ENCODE measurements at regions not wholly inside any gene's neighbourhood (a gene's known extent, or its start where the extent isn't known, plus 50 kb on each side); places are given as distances from the start of the nearest gene placed in this dataset.

DNA sequence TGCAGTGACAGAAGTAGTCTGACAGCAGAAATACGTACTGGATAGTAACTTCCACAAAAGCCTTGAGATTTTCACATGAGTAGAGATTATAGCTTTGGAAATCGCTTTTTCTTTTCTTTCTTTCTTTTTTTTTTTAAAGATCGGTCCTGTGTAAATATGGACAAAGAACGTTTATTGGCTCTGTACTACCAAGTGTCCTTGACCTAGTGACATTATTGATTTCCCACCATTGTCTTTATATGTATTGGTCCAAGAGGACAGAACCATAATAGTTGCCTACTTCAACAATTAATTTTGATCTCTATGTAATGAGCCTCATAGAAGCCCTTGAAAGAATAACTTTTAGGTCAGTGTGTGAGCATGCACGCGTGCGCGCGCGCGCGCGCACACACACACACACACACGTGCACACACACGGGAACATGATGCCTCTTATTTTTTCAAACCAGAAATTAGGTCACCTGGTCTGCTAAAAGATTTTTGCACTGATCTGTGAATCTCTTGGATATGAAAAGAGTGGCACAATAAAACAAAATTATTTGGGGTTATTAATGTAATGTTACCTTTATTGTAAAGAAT lies 516.8 kb downstream of the PSAT1 start:
- TF ChIP-seq, protein P1, sequence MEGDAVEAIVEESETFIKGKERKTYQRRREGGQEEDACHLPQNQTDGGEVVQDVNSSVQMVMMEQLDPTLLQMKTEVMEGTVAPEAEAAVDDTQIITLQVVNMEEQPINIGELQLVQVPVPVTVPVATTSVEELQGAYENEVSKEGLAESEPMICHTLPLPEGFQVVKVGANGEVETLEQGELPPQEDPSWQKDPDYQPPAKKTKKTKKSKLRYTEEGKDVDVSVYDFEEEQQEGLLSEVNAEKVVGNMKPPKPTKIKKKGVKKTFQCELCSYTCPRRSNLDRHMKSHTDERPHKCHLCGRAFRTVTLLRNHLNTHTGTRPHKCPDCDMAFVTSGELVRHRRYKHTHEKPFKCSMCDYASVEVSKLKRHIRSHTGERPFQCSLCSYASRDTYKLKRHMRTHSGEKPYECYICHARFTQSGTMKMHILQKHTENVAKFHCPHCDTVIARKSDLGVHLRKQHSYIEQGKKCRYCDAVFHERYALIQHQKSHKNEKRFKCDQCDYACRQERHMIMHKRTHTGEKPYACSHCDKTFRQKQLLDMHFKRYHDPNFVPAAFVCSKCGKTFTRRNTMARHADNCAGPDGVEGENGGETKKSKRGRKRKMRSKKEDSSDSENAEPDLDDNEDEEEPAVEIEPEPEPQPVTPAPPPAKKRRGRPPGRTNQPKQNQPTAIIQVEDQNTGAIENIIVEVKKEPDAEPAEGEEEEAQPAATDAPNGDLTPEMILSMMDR (IDR thresholded peaks at IDR 0.05; ENCODE audit: insufficient read depth, low read depth, low read length): no peak
- no peak for TF ChIP-seq EZH2 (IDR thresholded peaks at IDR 0.05; ENCODE audit: insufficient read depth, low read length)

Measured in astrocyte (in vitro differentiated cells and primary cell).